ENCODE measurements at regions not wholly inside any gene's neighbourhood (a gene's known extent, or its start where the extent isn't known, plus 50 kb on each side); places are given as distances from the start of the nearest gene placed in this dataset.

GRCh38 chr7:54476609-54477008 lies 65.6 kb upstream of the VSTM2A start:
- Mint-ChIP-seq H3K36me3 (no peaks in the 10 kb centered on the region), H3K4me3 (no peak overlapping the region), H3K9me3 (peaks cover 15% of the 10 kb centered on the region), H3K27me3 (no peaks in the 10 kb centered on the region), H3K27ac (no peak overlapping the region), H3K4me1 (ENCODE audit: low read depth) (no peaks in the 10 kb centered on the region)
- DNase-seq = no peak
- intact Hi-C loops (cut with micrococcal nuclease) = no loop called here
- ChIA-PET CTCF (no interaction called here), POLR2A (no interaction called here)

- ChIA-PET POLR2A (no interaction called here), CTCF (interaction anchor here (0.6 kb wide), 1 partner anchor 733 kb away, joined by 3 read pairs; no protein-coding TSS in a partner anchor)
- Mint-ChIP-seq H3K36me3 (no peaks in the 10 kb centered on the region), H3K4me3 (no peak overlapping the region), H3K27ac (no peak overlapping the region), H3K27me3 (no peaks in the 10 kb centered on the region), H3K9me3 (peaks cover 14% of the 10 kb centered on the region), H3K4me1 (ENCODE audit: low read depth) (no peaks in the 10 kb centered on the region)
- no peak for DNase-seq
- intact Hi-C loops (cut with micrococcal nuclease) = no loop called here
Measured at GRCh38 chr7:54477083-54477482, 65.1 kb upstream of the VSTM2A start.

- Mint-ChIP-seq H3K9me3 (peaks cover 28% of the 10 kb centered on the region), H3K36me3 (no peaks in the 10 kb centered on the region), H3K4me1 (ENCODE audit: low read depth) (no peaks in the 10 kb centered on the region), H3K4me3 (no peak overlapping the region), H3K27me3 (no peaks in the 10 kb centered on the region), H3K27ac (no peak overlapping the region)
- intact Hi-C loops (cut with micrococcal nuclease) = no loop called here
- ChIA-PET CTCF (no interaction called here), POLR2A (no interaction called here)
- no peak for DNase-seq
Measured at GRCh38 chr7:54483523-54483922, 58.7 kb upstream of the VSTM2A start.

- CTCF ChIA-PET = no interaction called here
- Mint-ChIP-seq H3K4me1 (ENCODE audit: low read depth) (no peaks in the 10 kb centered on the region), H3K36me3 (no peaks in the 10 kb centered on the region), H3K27ac (no peak overlapping the region), H3K9me3 (peaks cover 26% of the 10 kb centered on the region), H3K4me3 (no peak overlapping the region), H3K27me3 (no peaks in the 10 kb centered on the region)
- DNase-seq = no peak
- intact Hi-C loops (cut with micrococcal nuclease) = no loop called here
- POLR2A ChIA-PET = no interaction called here
Measured at GRCh38 chr7:54485044-54485443, 57.1 kb upstream of the VSTM2A start.
